ENCODE measurements at regions not wholly inside any gene's neighbourhood (a gene's known extent, or its start where the extent isn't known, plus 50 kb on each side); places are given as distances from the start of the nearest gene placed in this dataset.

GRCh38 chr2:118642501-118642900 lies 204.9 kb downstream of the EN1 start:
- DNase-seq, result no peak
- no peak overlapping the region for H3K4me3 ChIP-seq (replicated peaks in 1 of 3)
- peaks cover 0 to 9% of the 10 kb centered on the region in 2 donors for H3K4me1 ChIP-seq
- H3K36me3 ChIP-seq, result no peaks in the 10 kb centered on the region
- intact Hi-C loops (cut with DNase I), result no loop called here
- H3K27me3 ChIP-seq, result no peaks in the 10 kb centered on the region
- TF ChIP-seq POLR2A (IDR thresholded peaks at IDR 0.05), result no peak
- TF ChIP-seq, protein P1, sequence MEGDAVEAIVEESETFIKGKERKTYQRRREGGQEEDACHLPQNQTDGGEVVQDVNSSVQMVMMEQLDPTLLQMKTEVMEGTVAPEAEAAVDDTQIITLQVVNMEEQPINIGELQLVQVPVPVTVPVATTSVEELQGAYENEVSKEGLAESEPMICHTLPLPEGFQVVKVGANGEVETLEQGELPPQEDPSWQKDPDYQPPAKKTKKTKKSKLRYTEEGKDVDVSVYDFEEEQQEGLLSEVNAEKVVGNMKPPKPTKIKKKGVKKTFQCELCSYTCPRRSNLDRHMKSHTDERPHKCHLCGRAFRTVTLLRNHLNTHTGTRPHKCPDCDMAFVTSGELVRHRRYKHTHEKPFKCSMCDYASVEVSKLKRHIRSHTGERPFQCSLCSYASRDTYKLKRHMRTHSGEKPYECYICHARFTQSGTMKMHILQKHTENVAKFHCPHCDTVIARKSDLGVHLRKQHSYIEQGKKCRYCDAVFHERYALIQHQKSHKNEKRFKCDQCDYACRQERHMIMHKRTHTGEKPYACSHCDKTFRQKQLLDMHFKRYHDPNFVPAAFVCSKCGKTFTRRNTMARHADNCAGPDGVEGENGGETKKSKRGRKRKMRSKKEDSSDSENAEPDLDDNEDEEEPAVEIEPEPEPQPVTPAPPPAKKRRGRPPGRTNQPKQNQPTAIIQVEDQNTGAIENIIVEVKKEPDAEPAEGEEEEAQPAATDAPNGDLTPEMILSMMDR (IDR thresholded peaks at IDR 0.05), result no peak
- no peaks in the 10 kb centered on the region for H3K9me3 ChIP-seq
- 71 to 91% methylated on average over 2 of the region's 2 CpGs for WGBS, 2 donors
- no peak overlapping the region for H3K27ac ChIP-seq

DNA sequence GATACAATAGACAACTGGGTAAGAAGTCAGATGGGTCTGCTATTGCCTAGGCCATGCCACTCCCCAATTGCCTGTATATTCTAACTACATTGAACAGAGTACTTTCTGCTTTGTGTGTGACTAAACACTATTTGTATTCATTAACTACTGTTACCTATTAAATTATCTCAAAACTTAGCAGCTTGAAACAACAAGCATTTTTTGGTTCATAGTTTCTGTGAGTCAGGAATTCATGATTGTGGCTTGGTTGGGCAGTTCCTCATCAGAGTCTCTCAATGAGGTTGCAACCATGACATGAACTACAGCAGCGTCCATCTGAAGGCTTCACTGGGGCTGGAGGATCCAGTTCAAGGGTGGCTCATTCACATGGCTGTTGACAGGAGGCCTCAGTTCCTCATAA lies 205.7 kb downstream of the EN1 start:
- Histone ChIP-seq H3K9me3 (no peaks in the 10 kb centered on the region), H3K4me1 (peaks cover 0 to 9% of the 10 kb centered on the region in 2 donors), H3K27ac (no peak overlapping the region), H3K4me3 (replicated peaks in 1 of 3) (no peak overlapping the region), H3K27me3 (no peaks in the 10 kb centered on the region), H3K36me3 (no peaks in the 10 kb centered on the region)
- TF ChIP-seq, protein P1 (IDR thresholded peaks at IDR 0.05), result no peak
- no peak for TF ChIP-seq POLR2A (IDR thresholded peaks at IDR 0.05)
- DNase-seq, result no peak
- intact Hi-C loops (cut with DNase I), result no loop called here
- 70 to 85% methylated on average over 1 of the region's 1 CpG for WGBS, 2 donors

DNA sequence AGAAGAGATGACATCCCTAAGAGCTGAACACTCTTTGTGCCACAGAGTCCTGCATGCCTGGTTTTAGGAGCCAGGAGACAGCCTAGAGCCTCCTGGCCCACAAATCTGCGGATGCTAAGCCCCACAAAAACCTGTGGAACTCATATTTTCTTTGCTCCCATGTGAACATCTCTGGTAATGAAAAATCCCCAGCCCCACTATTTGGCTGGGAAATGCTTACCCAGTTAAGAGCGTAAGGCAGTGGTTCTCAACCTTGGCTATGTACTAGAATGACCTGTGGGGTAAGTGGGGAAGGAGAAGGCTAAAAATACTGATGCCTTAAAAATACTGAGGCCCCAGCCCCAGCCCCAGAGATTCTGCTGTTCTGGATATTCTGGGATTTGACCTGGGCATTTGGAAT lies 208.1 kb downstream of the EN1 start:
- H3K27me3 ChIP-seq, result no peaks in the 10 kb centered on the region
- DNase-seq, result no peak
- H3K9me3 ChIP-seq, result no peaks in the 10 kb centered on the region
- no peak overlapping the region for H3K27ac ChIP-seq
- H3K4me1 ChIP-seq, result peaks cover 3 to 16% of the 10 kb centered on the region in 2 donors
- no peak for TF ChIP-seq POLR2A (IDR thresholded peaks at IDR 0.05)
- TF ChIP-seq, protein P1 (IDR thresholded peaks at IDR 0.05), result no peak
- H3K36me3 ChIP-seq, result no peaks in the 10 kb centered on the region
- intact Hi-C loops (cut with DNase I), result no loop called here
- 91 to 97% methylated on average over 2 of the region's 2 CpGs for WGBS, 2 donors
- no peak overlapping the region for H3K4me3 ChIP-seq (replicated peaks in 1 of 3)

DNA sequence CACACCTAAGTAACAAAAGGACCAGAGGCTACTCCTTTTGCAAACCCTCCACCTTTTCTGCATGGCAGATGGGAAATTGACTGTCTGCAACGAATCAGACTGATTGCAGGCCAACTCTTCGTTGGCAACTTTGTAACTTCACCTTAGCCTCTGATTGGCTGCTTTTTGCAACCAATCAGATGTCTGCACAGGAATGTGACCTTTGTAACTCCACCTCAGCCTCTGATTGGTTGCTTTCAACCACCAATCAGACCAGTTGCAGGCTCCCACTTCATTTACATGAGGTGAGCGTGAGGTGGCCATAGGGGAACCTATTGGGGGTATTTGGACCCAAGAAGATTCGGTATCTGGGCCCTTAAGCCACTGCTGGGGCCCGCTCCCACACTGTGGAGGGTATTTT lies 209.0 kb downstream of the EN1 start:
- H3K4me1 ChIP-seq, result peaks cover 3 to 26% of the 10 kb centered on the region in 2 donors
- intact Hi-C loops (cut with DNase I), result no loop called here
- no peak for TF ChIP-seq POLR2A (IDR thresholded peaks at IDR 0.05)
- TF ChIP-seq, protein P1 (IDR thresholded peaks at IDR 0.05), result no peak

DNA sequence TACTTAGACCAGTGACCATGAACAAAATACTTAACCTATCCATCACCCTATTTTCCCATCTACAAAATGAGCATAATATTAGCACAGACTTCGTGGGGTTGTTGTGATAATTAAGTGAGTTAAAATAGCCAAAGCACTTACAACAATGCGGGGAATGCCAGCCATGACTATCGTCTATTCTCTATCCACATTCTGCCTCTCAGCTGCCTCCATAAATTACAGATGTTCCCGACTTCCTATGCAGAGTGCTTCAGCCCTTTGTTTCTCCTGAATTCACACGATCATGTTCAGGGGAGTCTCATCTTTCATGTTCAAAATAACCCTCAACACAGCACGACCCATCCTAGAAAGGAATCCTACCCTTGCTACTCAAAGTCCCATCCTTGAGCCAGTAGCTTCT lies 211.6 kb downstream of the EN1 start:
- intact Hi-C loops (cut with DNase I), result no loop called here
- Histone ChIP-seq H3K4me1 (peaks cover 3 to 29% of the 10 kb centered on the region in 2 donors), H3K36me3 (no peaks in the 10 kb centered on the region), H3K9me3 (no peaks in the 10 kb centered on the region), H3K27ac (no peak overlapping the region), H3K27me3 (no peaks in the 10 kb centered on the region), H3K4me3 (replicated peaks in 1 of 3) (no peak overlapping the region)
- 58 to 65% methylated on average over 6 of the region's 6 CpGs for WGBS, 2 donors
- no peak for DNase-seq
- TF ChIP-seq POLR2A (IDR thresholded peaks at IDR 0.05), result no peak
- TF ChIP-seq, protein P1 (IDR thresholded peaks at IDR 0.05), result no peak

More for the DNA sequence above, 209.0 kb downstream of the EN1 start:
- DNase-seq, result no peak
- H3K9me3 ChIP-seq, result no peaks in the 10 kb centered on the region
- no peaks in the 10 kb centered on the region for H3K27me3 ChIP-seq
- no peak overlapping the region for H3K27ac ChIP-seq
- H3K36me3 ChIP-seq, result no peaks in the 10 kb centered on the region
- no peak overlapping the region for H3K4me3 ChIP-seq (replicated peaks in 1 of 3)
- WGBS, 2 donors, result 85 to 91% methylated on average over 5 of the region's 5 CpGs

Data from thyroid gland (tissue), 4 donors.